H9 (cell line): ENCODE measurements at regions not wholly inside any gene's neighbourhood (a gene's known extent, or its start where the extent isn't known, plus 50 kb on each side); places are given as distances from the start of the nearest gene placed in this dataset.
"Not testable (repeated sequence)": the region's sequence is repeated elsewhere in the genome, so short reads cannot be mapped to it uniquely, and the experiment has no call there.

Experiments
- DNase-seq: peaks from one replicate; pipeline ENCODE4 v3.0.0-alpha.2; 2017
- H2AFZ ChIP-seq: one replicate; pipeline ENCODE4 v1.6.1; 2013; ENCODE audit warnings: mild to moderate bottlenecking, low read length, control low read depth, moderate library complexity
- H2AK5ac ChIP-seq: 2 replicates; pipeline ENCODE4 v1.6.1; 2013; ENCODE audit warnings: low read length, control low read depth, mixed read lengths; ENCODE audit not compliant: insufficient read length
- H2BK120ac ChIP-seq: one replicate; pipeline ENCODE4 v1.6.1; 2013; ENCODE audit warnings: low read depth, mild to moderate bottlenecking, low read length, control low read depth, inconsistent platforms; ENCODE audit not compliant: poor library complexity, severe bottlenecking
- H2BK12ac ChIP-seq: 2 replicates; pipeline ENCODE4 v1.6.1; 2013; ENCODE audit warnings: low read length, control low read depth, mixed read lengths, low read depth; ENCODE audit not compliant: insufficient read length
- H2BK15ac ChIP-seq: 2 replicates; pipeline ENCODE4 v1.6.1; 2013; ENCODE audit warnings: low read depth, low read length, control low read depth
- H2BK20ac ChIP-seq: one replicate; pipeline ENCODE4 v1.6.1; 2013; ENCODE audit warnings: low read depth, mild to moderate bottlenecking, low read length, control low read depth, inconsistent platforms; ENCODE audit not compliant: poor library complexity, severe bottlenecking
- H2BK5ac ChIP-seq: 2 replicates; pipeline ENCODE4 v1.6.1; 2013; ENCODE audit warnings: low read length, control low read depth, mixed read lengths; ENCODE audit not compliant: insufficient read length
- H3K14ac ChIP-seq: 2 replicates; pipeline ENCODE4 v1.6.1; 2013; ENCODE audit warnings: low read length, control low read depth; ENCODE audit not compliant: insufficient read depth
- H3K18ac ChIP-seq: 2 replicates; pipeline ENCODE4 v1.6.1; 2013; ENCODE audit warnings: low read depth, mild to moderate bottlenecking, mixed read lengths, low read length, control low read depth; ENCODE audit not compliant: insufficient read length
- H3K23ac ChIP-seq: 2 replicates; pipeline ENCODE4 v1.6.1; 2013; ENCODE audit warnings: low read length, control low read depth, mixed read lengths, low read depth; ENCODE audit not compliant: insufficient read length
- H3K23me2 ChIP-seq: 2 replicates; pipeline ENCODE4 v1.6.1; 2013; ENCODE audit warnings: low read depth, mild to moderate bottlenecking, mixed read lengths, low read length, control low read depth; ENCODE audit not compliant: insufficient read length, poor library complexity, severe bottlenecking
- H3K27ac ChIP-seq: 2 replicates; pipeline ENCODE4 v1.5.1; 2013; ENCODE audit warnings: low read length, control low read depth, mixed read lengths, low read depth; ENCODE audit not compliant: insufficient read length
- H3K27me3 ChIP-seq: 2 replicates; pipeline ENCODE4 v1.6.1; 2013; ENCODE audit warnings: low read length, control low read depth, inconsistent platforms; ENCODE audit not compliant: insufficient read depth
- H3K4ac ChIP-seq: 2 replicates; pipeline ENCODE4 v1.6.1; 2013; ENCODE audit warnings: low read depth, mild to moderate bottlenecking, control low read depth, inconsistent platforms, low read length, moderate library complexity
- H3K4me1 ChIP-seq: 2 replicates; pipeline ENCODE4 v1.6.1; 2013; ENCODE audit warnings: low read length, control low read depth, inconsistent platforms; ENCODE audit not compliant: insufficient read depth
- H3K4me2 ChIP-seq: 2 replicates; pipeline ENCODE4 v1.6.1; 2013; ENCODE audit warnings: low read length, control low read depth, mixed read lengths; ENCODE audit not compliant: insufficient read length, insufficient read depth
- H3K56ac ChIP-seq: 2 replicates; pipeline ENCODE4 v1.6.1; 2013; ENCODE audit warnings: low read depth, mild to moderate bottlenecking, mixed read lengths, low read length, control low read depth; ENCODE audit not compliant: insufficient read length
- H3K79me1 ChIP-seq: 2 replicates; pipeline ENCODE4 v1.6.1; 2013; ENCODE audit warnings: low read depth, mild to moderate bottlenecking, moderate library complexity, low read length, control low read depth, inconsistent platforms; ENCODE audit not compliant: insufficient read depth, poor library complexity, severe bottlenecking
- H3K79me2 ChIP-seq: 2 replicates; pipeline ENCODE4 v1.6.1; 2013; ENCODE audit warnings: low read length, control low read depth, inconsistent platforms; ENCODE audit not compliant: insufficient read depth
- H3K9ac ChIP-seq: 2 replicates; pipeline ENCODE4 v1.6.1; 2013; ENCODE audit warnings: low read length, control low read depth, mixed read lengths; ENCODE audit not compliant: insufficient read length; ENCODE audit errors: extremely low read depth
- H3K9me3 ChIP-seq: one replicate; pipeline ENCODE4 v1.6.1; 2013; ENCODE audit warnings: low read depth, low read length, inconsistent platforms; ENCODE audit not compliant: control insufficient read depth
- H3T11ph ChIP-seq: one replicate; pipeline ENCODE4 v1.6.1; 2013; ENCODE audit warnings: mild to moderate bottlenecking, low read length, control low read depth, inconsistent platforms
- H4K20me1 ChIP-seq: one replicate; pipeline ENCODE4 v1.6.1; 2013; ENCODE audit not compliant: control insufficient read depth, insufficient read length, insufficient read depth
- H4K5ac ChIP-seq: 2 replicates; pipeline ENCODE4 v1.6.1; 2013; ENCODE audit warnings: low read depth, mild to moderate bottlenecking, mixed read lengths, low read length, control low read depth; ENCODE audit not compliant: insufficient read length
- H4K8ac ChIP-seq: replicated peaks from 2 replicates; pipeline ENCODE4 v1.6.1; 2013; ENCODE audit warnings: low read length, control low read depth, mixed read lengths, low read depth; ENCODE audit not compliant: insufficient read length
- H4K91ac ChIP-seq: 2 replicates; pipeline ENCODE4 v1.6.1; 2013; ENCODE audit warnings: low read depth, mild to moderate bottlenecking, moderate library complexity, mixed read lengths, low read length, control low read depth; ENCODE audit not compliant: insufficient read length
- H3K27ac Mint-ChIP-seq, 3 experiments: 2 replicates in 2 of 3; 3 replicates in 1 of 3; pipeline ENCODE4 v1.8.0; 2020 to 2021; ENCODE audit warnings: mixed read lengths in 3 of 3, mild to moderate bottlenecking in 1 of 3, moderate library complexity in 1 of 3
- H3K27me3 Mint-ChIP-seq: 2 replicates; pipeline ENCODE4 v1.8.0; 2021; ENCODE audit warnings: low read depth, mild to moderate bottlenecking, moderate library complexity, mixed read lengths
- H3K36me3 Mint-ChIP-seq, 3 experiments: 2 replicates in 2 of 3; 3 replicates in 1 of 3; pipeline ENCODE4 v1.8.0; 2020 to 2021; ENCODE audit warnings: low read depth in 3 of 3, mixed read lengths in 3 of 3; ENCODE audit not compliant: insufficient read depth in 1 of 3
- H3K4me1 Mint-ChIP-seq, 2 experiments: 2 replicates each; pipeline ENCODE4 v1.8.0; 2020; ENCODE audit warnings: mixed read lengths in 2 of 2
- H3K4me3 Mint-ChIP-seq, 2 experiments: 2 replicates in 1 of 2; 3 replicates in 1 of 2; pipeline ENCODE4 v1.8.0; 2020 to 2021; ENCODE audit warnings: mild to moderate bottlenecking in 2 of 2, mixed read lengths in 2 of 2, moderate library complexity in 1 of 2
- H3K9me3 Mint-ChIP-seq, 2 experiments: 2 replicates in 1 of 2; 3 replicates in 1 of 2; pipeline ENCODE4 v1.8.0; 2020; ENCODE audit warnings: mild to moderate bottlenecking in 2 of 2, mixed read lengths in 2 of 2, moderate library complexity in 1 of 2
- WGBS: extraction: QIAGEN DNeasy Blood & Tissue Kit; methylation state at CpG from one replicate; pipeline ENCODE4 v1.1.7; 2013; ENCODE audit warnings: missing lambda C conversion rate, low lambda C conversion rate, mixed read lengths; ENCODE audit not compliant: insufficient read length; ENCODE audit errors: extremely low coverage; 5-methylcytosine and 5-hydroxymethylcytosine counted together

- not testable (repeated sequence) for H2BK20ac ChIP-seq, H3K27me3 Mint-ChIP-seq, H3K23ac ChIP-seq, H2BK5ac ChIP-seq, H4K8ac ChIP-seq, H2BK12ac ChIP-seq, H3K56ac ChIP-seq, H3K4me1 ChIP-seq, DNase-seq, H3K79me2 ChIP-seq, H3K4me1 Mint-ChIP-seq, H3K4me3 Mint-ChIP-seq, H3K9ac ChIP-seq, H4K91ac ChIP-seq, H3K14ac ChIP-seq, H2AFZ ChIP-seq, H3T11ph ChIP-seq, H4K20me1 ChIP-seq, H3K27me3 ChIP-seq, H3K4me2 ChIP-seq, H4K5ac ChIP-seq, H2BK120ac ChIP-seq, H3K4ac ChIP-seq, H3K27ac Mint-ChIP-seq, H2BK15ac ChIP-seq, H3K18ac ChIP-seq, H2AK5ac ChIP-seq, H3K27ac ChIP-seq, H3K79me1 ChIP-seq, H3K23me2 ChIP-seq
- peaks cover 32 to 48% of the 10 kb centered on the region in 2 experiments for H3K9me3 Mint-ChIP-seq
- H3K36me3 Mint-ChIP-seq = peaks cover 11 to 30% (median 23%) of the 10 kb centered on the region in 3 experiments; a peak in 6 of 7 replicates
- peaks cover 18% of the 10 kb centered on the region for H3K9me3 ChIP-seq
- no CpG with 5 or more reads among the region's 3 CpGs for WGBS
These were observed 55.4 kb upstream of the NAMPT start for GRCh38 chr7:106340247-106340596.
